Panc1 (cell line): ENCODE measurements at regions not wholly inside any gene's neighbourhood (a gene's known extent, or its start where the extent isn't known, plus 50 kb on each side); places are given as distances from the start of the nearest gene placed in this dataset.

Experiments used
- ATAC-seq: fragments of 200-7000 bp; cut with Tn5 transposase; 2 replicates; pipeline ENCODE4 v1.9.1; 2020; ENCODE audit warnings: mild to moderate bottlenecking, moderate library complexity
- BruUV-seq: library from RNA; stranded (reverse); fragments of 400-500 nt; replicated peaks from 2 replicates; lab custom pipeline; 2021; lab: Mats Ljungman, UMichigan
- CTCF ChIA-PET: fragments of 300-600 bp; sonication (Branson Sonifier 250); formaldehyde crosslinking; loops from one replicate; lab custom pipeline; 2022; ENCODE audit warnings: antibody characterized with exemption; lab: Charles Lee
- POLR2A ChIA-PET: fragments of 300-600 bp; sonication (Branson Sonifier 250); formaldehyde crosslinking; loops from one replicate; lab custom pipeline; 2022; ENCODE audit warnings: antibody characterized with exemption; lab: Charles Lee
- DNase-seq: peaks from one replicate; pipeline ENCODE4 v3.0.0-alpha.2; 2010; ENCODE audit warnings: low read depth, low spot score
- H3K27ac ChIP-seq: 2 replicates; pipeline ENCODE4 v1.5.1; 2011; ENCODE audit warnings: mild to moderate bottlenecking, low read length, inconsistent platforms
- H3K27me3 ChIP-seq: fragments of 200-500 bp; sonication (Bioruptor generic); 2 replicates; pipeline ENCODE4 v1.6.0; 2014; ENCODE audit warnings: low read length, inconsistent platforms; ENCODE audit not compliant: control insufficient read depth, insufficient read depth
- H3K36me3 ChIP-seq: fragments of 200-500 bp; sonication (Bioruptor generic); 2 replicates; pipeline ENCODE4 v1.5.1; 2014; ENCODE audit warnings: inconsistent platforms, mild to moderate bottlenecking, low read length, moderate library complexity; ENCODE audit not compliant: control insufficient read depth, insufficient read depth
- H3K4me1 ChIP-seq: 2 replicates; pipeline ENCODE4 v1.5.1; 2011; ENCODE audit warnings: inconsistent platforms, mild to moderate bottlenecking, low read length, moderate library complexity; ENCODE audit not compliant: control insufficient read depth, insufficient read depth
- H3K4me3 ChIP-seq, 2 experiments: 2 replicates each; pipeline ENCODE4 v1.5.1; 2011 to 2012; ENCODE audit warnings: low read depth in 2 of 2, low read length in 2 of 2, mild to moderate bottlenecking in 2 of 2, inconsistent platforms in 1 of 2, moderate library complexity in 1 of 2
- H3K9me3 ChIP-seq: fragments of 200-500 bp; sonication (Bioruptor generic); 2 replicates; pipeline ENCODE4 v1.5.1; 2014; ENCODE audit warnings: low read depth, mild to moderate bottlenecking, inconsistent platforms, low read length, moderate library complexity; ENCODE audit not compliant: control insufficient read depth, insufficient read depth
- CTCF ChIP-seq: fragments of 450-650 bp; IDR thresholded peaks from 2 replicates; pipeline ENCODE4 v1.5.1; 2017; ENCODE audit warnings: mild to moderate bottlenecking
- POLR2AphosphoS5 ChIP-seq: IDR thresholded peaks from 2 replicates; pipeline ENCODE4 v1.6.1; 2012; ENCODE audit warnings: mild to moderate bottlenecking, low read depth, low read length, moderate library complexity
- REST ChIP-seq, 2 experiments: IDR thresholded peaks; 2 replicates each; pipeline ENCODE4 v1.6.1; 2011 to 2012; ENCODE audit warnings: low read depth in 2 of 2, control low read depth in 1 of 2, low read length in 1 of 2, mild to moderate bottlenecking in 1 of 2, moderate library complexity in 1 of 2; ENCODE audit not compliant: insufficient read depth in 1 of 2
- SIN3A ChIP-seq: IDR thresholded peaks from 2 replicates; pipeline ENCODE4 v1.6.1; 2012; ENCODE audit warnings: low read depth, mild to moderate bottlenecking, low read length, moderate library complexity, borderline replicate concordance; ENCODE audit not compliant: insufficient read depth
- TCF7L2 ChIP-seq: IDR thresholded peaks from 2 replicates; pipeline ENCODE4 v1.6.1; 2011; ENCODE audit warnings: mild to moderate bottlenecking, low read depth, low read length, inconsistent platforms
- in situ Hi-C: cut with HindIII; loops from 2 replicates; pipeline ENCODE4 v1.10.0; 2016; ENCODE audit warnings: low sequenced_read_pairs, low pct_unique_long_range_greater_than_20kb
- intact Hi-C: fragments of 100-400 bp; cut with micrococcal nuclease; formaldehyde crosslinking; loops from one replicate; pipeline ENCODE4 v1.10.0; 2022; ENCODE audit not compliant: unreplicated experiment

GRCh38 chr15:62491642-62492041 is 326.6 kb upstream of the C2CD4B start:
- no peaks in the 10 kb centered on the region for H3K36me3 ChIP-seq
- no peaks in the 10 kb centered on the region for H3K27me3 ChIP-seq
- ATAC-seq (no peak), DNase-seq (no peak)
- H3K4me1 ChIP-seq, result no peaks in the 10 kb centered on the region
- in situ Hi-C loops (no loop called here), intact Hi-C loops (no loop called here)
- no TSS peak for BruUV-seq
- ChIA-PET POLR2A (no interaction called here), CTCF (no interaction called here)
- TF ChIP-seq SIN3A (no peak), POLR2AphosphoS5 (no peak), TCF7L2 (no peak), CTCF (no peak), REST (IDR thresholded peaks at IDR 0.05; ENCODE audit: insufficient read depth in 1 of 2, low read depth in 2 of 2, low read length in 1 of 2) (no peak)
- no peaks in the 10 kb centered on the region for H3K9me3 ChIP-seq
- H3K27ac ChIP-seq, result no peak overlapping the region
- no peak overlapping the region for H3K4me3 ChIP-seq

- no TSS peak for BruUV-seq
- in situ Hi-C loops (no loop called here), intact Hi-C loops (no loop called here)
- DNase-seq (no peak), ATAC-seq (no peak)
- Histone ChIP-seq H3K4me1 (no peaks in the 10 kb centered on the region), H3K27ac (no peak overlapping the region), H3K4me3 (no peak overlapping the region), H3K27me3 (no peaks in the 10 kb centered on the region), H3K36me3 (no peaks in the 10 kb centered on the region), H3K9me3 (no peaks in the 10 kb centered on the region)
- POLR2A ChIA-PET, result no interaction called here
- CTCF ChIA-PET, result no interaction called here
- TF ChIP-seq CTCF, result no peak
- no peak for TF ChIP-seq TCF7L2
- no peak for TF ChIP-seq POLR2AphosphoS5
- TF ChIP-seq REST (IDR thresholded peaks at IDR 0.05; ENCODE audit: insufficient read depth in 1 of 2, low read depth in 2 of 2, low read length in 1 of 2), result no peak
Measured at GRCh38 chr15:62492900-62493299, 327.8 kb upstream of the C2CD4B start.
